ENCODE measurements at regions not wholly inside any gene's neighbourhood (a gene's known extent, or its start where the extent isn't known, plus 50 kb on each side); places are given as distances from the start of the nearest gene placed in this dataset.
A peak's percentile ranks its signal among the peaks of the same experiment; 100 is the strongest.

DNA sequence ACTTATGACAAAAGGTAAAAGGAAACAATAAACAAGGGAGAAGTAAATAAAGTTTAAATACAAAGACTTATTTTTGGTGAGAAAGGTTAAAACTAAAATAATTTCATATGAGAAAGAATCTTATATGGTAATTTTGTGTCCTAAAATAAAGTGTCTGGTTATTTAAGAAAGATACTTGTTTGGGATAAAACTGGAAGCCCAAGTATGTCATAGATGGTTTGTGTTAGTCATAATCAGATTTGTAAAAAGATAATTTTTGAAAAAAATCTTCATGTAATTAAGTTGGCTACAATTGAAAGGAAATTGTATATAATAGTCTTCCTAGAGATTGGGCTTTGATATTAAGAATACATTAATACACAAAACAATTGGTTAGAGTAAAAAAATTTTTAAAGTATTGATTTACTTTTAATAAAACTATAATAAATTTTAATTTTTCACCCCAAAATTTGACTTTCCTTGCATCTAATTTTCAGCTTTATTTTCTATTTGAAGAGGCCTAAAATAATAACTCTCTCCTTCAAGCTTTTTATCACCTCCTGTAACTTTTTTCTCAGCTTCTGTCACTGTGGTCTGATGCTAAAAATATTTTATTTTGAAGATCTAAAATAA is 315.6 kb downstream of the SLITRK5 start:
- TF ChIP-seq, protein P1, sequence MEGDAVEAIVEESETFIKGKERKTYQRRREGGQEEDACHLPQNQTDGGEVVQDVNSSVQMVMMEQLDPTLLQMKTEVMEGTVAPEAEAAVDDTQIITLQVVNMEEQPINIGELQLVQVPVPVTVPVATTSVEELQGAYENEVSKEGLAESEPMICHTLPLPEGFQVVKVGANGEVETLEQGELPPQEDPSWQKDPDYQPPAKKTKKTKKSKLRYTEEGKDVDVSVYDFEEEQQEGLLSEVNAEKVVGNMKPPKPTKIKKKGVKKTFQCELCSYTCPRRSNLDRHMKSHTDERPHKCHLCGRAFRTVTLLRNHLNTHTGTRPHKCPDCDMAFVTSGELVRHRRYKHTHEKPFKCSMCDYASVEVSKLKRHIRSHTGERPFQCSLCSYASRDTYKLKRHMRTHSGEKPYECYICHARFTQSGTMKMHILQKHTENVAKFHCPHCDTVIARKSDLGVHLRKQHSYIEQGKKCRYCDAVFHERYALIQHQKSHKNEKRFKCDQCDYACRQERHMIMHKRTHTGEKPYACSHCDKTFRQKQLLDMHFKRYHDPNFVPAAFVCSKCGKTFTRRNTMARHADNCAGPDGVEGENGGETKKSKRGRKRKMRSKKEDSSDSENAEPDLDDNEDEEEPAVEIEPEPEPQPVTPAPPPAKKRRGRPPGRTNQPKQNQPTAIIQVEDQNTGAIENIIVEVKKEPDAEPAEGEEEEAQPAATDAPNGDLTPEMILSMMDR (IDR thresholded peaks at IDR 0.05; ENCODE audit: insufficient read depth, missing control alignments) = no peak

GRCh38 chr13:87998081-87998480 is 326.9 kb downstream of the SLITRK5 start:
- FAIRE-seq (no peak), DNase-seq (ENCODE audit: insufficient read length, low spot score) (no peak)
- TF ChIP-seq, protein P1 (IDR thresholded peaks at IDR 0.05; ENCODE audit: insufficient read depth, missing control alignments) = no peak

More for the DNA sequence above, 315.6 kb downstream of the SLITRK5 start:
- DNase-seq (ENCODE audit: insufficient read length, low spot score) = no peak
- no peak for FAIRE-seq

DNA sequence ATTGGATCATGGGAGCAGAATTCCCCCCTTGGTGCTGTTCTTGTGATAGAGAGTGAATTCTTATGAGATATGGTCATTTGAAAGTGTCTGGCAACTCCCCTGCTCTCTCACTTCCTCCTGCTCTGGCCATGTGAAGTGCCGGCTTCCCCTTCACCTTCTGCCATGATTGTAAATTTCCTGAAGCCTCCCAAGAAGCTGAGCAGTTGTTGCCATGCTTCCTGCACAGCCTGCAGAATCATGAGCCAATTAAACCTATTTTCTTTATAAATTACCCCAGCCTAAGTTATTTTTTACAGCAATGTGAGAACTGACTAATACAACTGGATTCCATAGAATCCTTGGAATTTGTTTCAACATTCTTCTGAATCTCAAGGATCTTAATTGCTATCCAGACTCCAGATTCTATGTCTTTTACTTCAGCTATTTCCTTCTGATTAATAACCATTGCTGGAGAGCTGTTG is 328.1 kb downstream of the SLITRK5 start:
- TF ChIP-seq, protein P1 (IDR thresholded peaks at IDR 0.05; ENCODE audit: insufficient read depth, missing control alignments) = no peak
- FAIRE-seq = no peak
- no peak for DNase-seq (ENCODE audit: insufficient read length, low spot score)

GRCh38 chr13:87999788-88000187 is 328.6 kb downstream of the SLITRK5 start:
- TF ChIP-seq, protein P1 (IDR thresholded peaks at IDR 0.05; ENCODE audit: insufficient read depth, missing control alignments) = no peak
- FAIRE-seq = no peak
- no peak for DNase-seq (ENCODE audit: insufficient read length, low spot score)

DNA sequence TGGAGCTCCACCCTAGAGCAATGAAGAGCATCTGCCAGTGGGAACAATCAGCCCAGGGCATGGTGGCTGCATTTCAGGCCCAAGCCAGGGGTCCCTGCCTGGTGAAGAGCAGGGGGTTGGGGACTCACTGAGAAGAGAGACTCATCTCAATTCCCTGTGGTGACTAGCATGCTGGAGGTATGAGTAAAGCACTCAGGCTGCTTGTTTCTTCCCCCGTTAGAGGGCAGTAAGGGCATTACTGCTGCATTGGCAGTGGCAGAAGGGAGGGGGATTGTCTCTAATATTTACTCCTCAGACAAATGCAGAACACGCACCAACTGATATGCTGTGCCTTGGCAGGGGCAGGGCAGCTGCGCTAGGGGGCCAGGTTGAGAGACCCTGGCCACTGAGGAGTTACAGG is 329.1 kb downstream of the SLITRK5 start:
- no peak for FAIRE-seq
- DNase-seq (ENCODE audit: insufficient read length, low spot score) = no peak
- TF ChIP-seq, protein P1 (IDR thresholded peaks at IDR 0.05; ENCODE audit: insufficient read depth, missing control alignments) = peak; percentile 45

DNA sequence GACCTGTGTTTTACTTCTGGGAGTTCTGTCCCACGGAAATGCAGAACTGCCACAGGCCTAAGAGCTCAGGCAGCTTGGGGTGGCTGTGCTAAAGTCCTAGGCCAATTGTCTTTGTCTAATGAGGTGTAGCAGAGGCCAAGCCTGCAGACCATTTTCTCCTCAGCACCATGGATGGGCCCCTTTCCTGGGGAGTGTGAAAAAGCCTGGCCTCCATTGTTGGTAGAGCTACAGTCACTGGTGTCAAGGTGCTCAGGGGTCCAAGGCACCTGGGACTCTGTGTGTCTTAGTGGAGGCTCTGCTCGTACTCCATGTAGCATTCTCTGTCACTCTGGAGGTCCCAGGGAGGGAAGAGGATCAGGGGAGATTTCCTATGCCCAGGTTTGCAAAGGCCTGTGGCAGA is 329.6 kb downstream of the SLITRK5 start:
- DNase-seq (ENCODE audit: insufficient read length, low spot score) (no peak), FAIRE-seq (no peak)
- TF ChIP-seq, protein P1 (IDR thresholded peaks at IDR 0.05; ENCODE audit: insufficient read depth, missing control alignments) = no peak

GRCh38 chr13:88005188-88005587 is 334.0 kb downstream of the SLITRK5 start:
- DNase-seq (ENCODE audit: insufficient read length, low spot score) = no peak

More at GRCh38 chr13:88005188-88005587, 334.0 kb downstream of the SLITRK5 start:
- TF ChIP-seq, protein P1 (IDR thresholded peaks at IDR 0.05; ENCODE audit: insufficient read depth, missing control alignments) = peak; percentile 7
- no peak for FAIRE-seq
